Cardiac muscle cell (in vitro differentiated cells and primary cell): ENCODE measurements at regions not wholly inside any gene's neighbourhood (a gene's known extent, or its start where the extent isn't known, plus 50 kb on each side); places are given as distances from the start of the nearest gene placed in this dataset.

Source experiments
- DNase-seq, 2 donors: peaks; one replicate each; pipeline versions ENCODE4 v3.0.0 to v3.0.0-alpha.2; 2010 to 2017; ENCODE audit warnings: low read depth in 1 of 2, low spot score in 1 of 2
- H3K27ac ChIP-seq: fragments of 200-600 bp; sonication (generic); 2 replicates; pipeline ENCODE4 v1.5.1; 2016
- H3K27me3 ChIP-seq: fragments of 200-600 bp; sonication (generic); 2 replicates; pipeline ENCODE4 v1.6.0; 2016; ENCODE audit warnings: control low read depth
- H3K36me3 ChIP-seq: fragments of 200-600 bp; sonication (generic); 2 replicates; pipeline ENCODE4 v1.5.1; 2016; ENCODE audit warnings: control low read depth
- H3K4me1 ChIP-seq: fragments of 200-600 bp; sonication (generic); 2 replicates; pipeline ENCODE4 v1.8.1; 2017; ENCODE audit warnings: low read depth, mild to moderate bottlenecking, mixed run types
- H3K4me3 ChIP-seq: fragments of 200-600 bp; sonication (generic); 2 replicates; pipeline ENCODE4 v1.5.1; 2016; ENCODE audit warnings: mild to moderate bottlenecking
- H3K9me3 ChIP-seq: fragments of 200-600 bp; sonication (generic); 2 replicates; pipeline ENCODE4 v1.5.1; 2017; ENCODE audit warnings: low read depth, mild to moderate bottlenecking, control low read depth
- TF ChIP-seq, protein P1 (sequence below): IDR thresholded peaks from 2 replicates; pipeline ENCODE4 v1.5.1; 2012; ENCODE audit warnings: low read depth, mild to moderate bottlenecking, low read length

DNA sequence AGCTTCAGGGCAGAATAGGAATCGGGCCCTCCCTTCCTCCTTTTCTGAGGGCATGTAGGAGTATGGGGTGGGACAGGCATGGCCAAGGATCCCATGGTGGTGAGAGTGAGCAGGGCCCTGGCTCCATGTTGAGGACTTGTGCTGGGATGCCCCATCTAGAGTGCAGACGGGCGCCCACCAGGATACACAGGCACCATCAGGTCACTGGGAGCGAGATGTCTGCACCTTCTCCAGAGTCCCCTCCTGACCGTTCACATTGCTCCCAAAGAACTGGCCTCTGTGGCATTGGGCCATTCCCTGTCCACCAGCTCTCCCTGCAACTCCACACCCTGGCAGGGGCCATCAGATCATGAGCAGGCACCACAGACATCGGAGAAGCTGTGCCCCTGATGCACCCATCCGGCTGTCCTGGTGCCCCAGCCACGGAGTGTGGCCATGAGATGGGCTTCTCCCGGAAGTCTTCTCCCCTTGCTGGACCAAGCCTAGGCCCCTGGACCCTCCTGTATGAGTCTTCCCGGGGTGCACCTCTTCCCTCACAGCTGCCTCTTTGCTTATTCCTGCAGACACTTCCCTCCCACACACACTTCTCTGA lies 195.0 kb downstream of the IRX2 start:
- H3K27ac ChIP-seq: no peak overlapping the region
- no peak overlapping the region for H3K4me3 ChIP-seq
- no peaks in the 10 kb centered on the region for H3K4me1 ChIP-seq
- H3K36me3 ChIP-seq: no peaks in the 10 kb centered on the region
- TF ChIP-seq, protein P1, sequence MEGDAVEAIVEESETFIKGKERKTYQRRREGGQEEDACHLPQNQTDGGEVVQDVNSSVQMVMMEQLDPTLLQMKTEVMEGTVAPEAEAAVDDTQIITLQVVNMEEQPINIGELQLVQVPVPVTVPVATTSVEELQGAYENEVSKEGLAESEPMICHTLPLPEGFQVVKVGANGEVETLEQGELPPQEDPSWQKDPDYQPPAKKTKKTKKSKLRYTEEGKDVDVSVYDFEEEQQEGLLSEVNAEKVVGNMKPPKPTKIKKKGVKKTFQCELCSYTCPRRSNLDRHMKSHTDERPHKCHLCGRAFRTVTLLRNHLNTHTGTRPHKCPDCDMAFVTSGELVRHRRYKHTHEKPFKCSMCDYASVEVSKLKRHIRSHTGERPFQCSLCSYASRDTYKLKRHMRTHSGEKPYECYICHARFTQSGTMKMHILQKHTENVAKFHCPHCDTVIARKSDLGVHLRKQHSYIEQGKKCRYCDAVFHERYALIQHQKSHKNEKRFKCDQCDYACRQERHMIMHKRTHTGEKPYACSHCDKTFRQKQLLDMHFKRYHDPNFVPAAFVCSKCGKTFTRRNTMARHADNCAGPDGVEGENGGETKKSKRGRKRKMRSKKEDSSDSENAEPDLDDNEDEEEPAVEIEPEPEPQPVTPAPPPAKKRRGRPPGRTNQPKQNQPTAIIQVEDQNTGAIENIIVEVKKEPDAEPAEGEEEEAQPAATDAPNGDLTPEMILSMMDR: no peak
- H3K27me3 ChIP-seq: no peaks in the 10 kb centered on the region
- no peaks in the 10 kb centered on the region for H3K9me3 ChIP-seq
- DNase-seq: no peak

DNA sequence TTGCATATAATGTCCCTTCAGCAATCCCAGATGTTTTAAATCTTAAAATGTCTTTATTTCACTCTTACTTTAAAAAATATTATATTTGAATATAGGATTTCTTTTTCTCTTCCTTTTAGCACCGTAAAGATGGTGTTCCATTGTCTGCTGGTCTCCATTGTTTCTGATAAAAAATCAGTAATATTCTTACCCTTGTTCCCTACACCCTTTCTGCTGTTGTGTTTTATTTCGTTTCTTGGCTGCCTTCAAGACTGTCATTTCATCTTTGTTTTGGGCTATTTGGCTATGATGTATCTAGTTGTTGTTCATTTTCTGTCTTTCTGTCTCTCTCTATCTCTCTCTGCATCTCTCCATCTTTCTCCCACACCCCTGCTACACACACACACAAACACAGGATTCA lies 197.9 kb downstream of the IRX2 start:
- DNase-seq: no peak
- Histone ChIP-seq H3K27me3 (no peaks in the 10 kb centered on the region), H3K27ac (no peak overlapping the region), H3K4me3 (no peak overlapping the region), H3K36me3 (no peaks in the 10 kb centered on the region), H3K4me1 (no peaks in the 10 kb centered on the region), H3K9me3 (no peaks in the 10 kb centered on the region)
- TF ChIP-seq, protein P1: no peak

DNA sequence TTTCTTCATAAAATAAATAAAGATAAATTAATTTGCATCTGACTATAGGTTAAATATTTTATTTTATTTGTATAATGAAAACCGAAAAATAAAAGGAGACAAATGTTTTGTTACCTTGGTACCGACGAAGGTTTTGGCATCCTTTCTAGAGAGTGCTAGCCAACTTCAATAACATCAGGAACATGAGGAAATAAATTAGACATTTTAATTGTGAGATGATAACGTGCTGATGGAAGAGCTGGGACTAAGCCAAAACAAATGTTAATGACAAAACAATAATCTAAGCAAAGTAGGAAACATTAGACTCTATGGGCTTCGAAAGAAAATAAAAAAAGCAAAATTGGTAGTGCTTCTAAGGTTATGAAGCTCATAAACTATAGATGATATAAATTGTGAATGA lies 201.0 kb downstream of the IRX2 start:
- Histone ChIP-seq H3K27ac (no peak overlapping the region), H3K4me1 (no peaks in the 10 kb centered on the region), H3K27me3 (no peaks in the 10 kb centered on the region), H3K36me3 (no peaks in the 10 kb centered on the region), H3K4me3 (no peak overlapping the region), H3K9me3 (no peaks in the 10 kb centered on the region)
- TF ChIP-seq, protein P1: no peak
- DNase-seq: no peak

DNA sequence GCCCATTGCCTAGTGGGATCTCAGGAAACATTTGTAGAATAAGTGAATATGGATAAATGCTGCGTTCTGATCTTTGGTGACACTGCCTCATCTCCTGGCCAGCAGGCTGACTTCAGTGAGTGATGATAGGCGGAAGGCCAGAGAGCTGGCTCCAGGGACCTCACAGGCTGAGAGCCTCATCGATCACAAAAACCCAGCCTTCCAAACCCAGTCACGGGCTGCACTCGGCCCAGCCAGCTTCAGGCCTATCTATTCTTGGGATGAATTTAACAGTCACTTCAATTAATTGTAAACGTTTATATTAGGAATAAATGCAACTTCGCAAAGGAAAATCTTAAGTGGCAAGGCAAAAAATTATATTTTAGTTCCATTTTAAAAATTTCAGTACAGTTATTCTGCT lies 201.6 kb downstream of the IRX2 start:
- H3K27ac ChIP-seq: no peak overlapping the region
- no peak overlapping the region for H3K4me3 ChIP-seq
- H3K9me3 ChIP-seq: no peaks in the 10 kb centered on the region
- no peaks in the 10 kb centered on the region for H3K27me3 ChIP-seq
- no peaks in the 10 kb centered on the region for H3K4me1 ChIP-seq
- DNase-seq: no peak
- TF ChIP-seq, protein P1: no peak
- H3K36me3 ChIP-seq: no peaks in the 10 kb centered on the region

DNA sequence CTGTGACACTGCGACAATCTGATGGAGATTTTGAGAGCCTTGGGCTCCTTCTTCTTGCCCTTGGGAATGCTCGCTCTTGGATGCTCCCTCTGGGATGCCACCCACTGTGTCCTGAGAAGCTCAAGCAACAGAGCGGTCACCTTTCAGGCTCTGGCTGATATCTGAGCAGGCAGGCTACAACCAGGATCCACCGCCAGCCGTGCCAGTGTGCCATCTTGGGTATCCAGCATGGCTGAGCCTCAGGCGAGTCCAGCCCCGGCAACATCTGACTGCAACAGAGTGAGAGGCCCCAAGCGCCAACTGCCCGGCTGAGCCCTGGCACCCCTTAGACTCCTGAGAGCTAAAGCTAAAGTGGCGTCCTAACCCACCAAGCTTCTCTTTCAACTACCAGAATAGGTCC lies 202.1 kb downstream of the IRX2 start:
- DNase-seq: no peak
- no peaks in the 10 kb centered on the region for H3K9me3 ChIP-seq
- TF ChIP-seq, protein P1: no peak
- H3K4me1 ChIP-seq: no peaks in the 10 kb centered on the region
- H3K27me3 ChIP-seq: no peaks in the 10 kb centered on the region
- H3K36me3 ChIP-seq: no peaks in the 10 kb centered on the region
- H3K27ac ChIP-seq: no peak overlapping the region
- H3K4me3 ChIP-seq: no peak overlapping the region

DNA sequence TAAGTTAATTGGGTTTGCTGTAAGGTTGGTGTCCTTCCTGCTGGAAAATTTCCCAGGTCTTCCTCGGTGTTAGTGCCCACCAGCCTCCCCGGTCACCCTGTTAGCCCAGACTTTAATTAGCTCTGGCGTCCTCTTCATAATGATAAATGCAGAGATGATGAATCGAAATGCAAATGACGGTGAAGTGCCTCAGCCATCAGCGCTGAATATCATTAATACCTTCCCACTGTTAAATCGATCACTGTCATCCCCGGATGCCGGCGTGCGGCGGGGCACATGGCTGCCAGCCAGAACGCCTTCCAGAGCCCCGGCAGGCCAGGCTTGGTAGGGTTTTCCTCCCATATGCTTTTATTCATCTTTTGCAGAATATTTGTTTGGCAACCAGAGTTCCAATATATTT lies 204.5 kb downstream of the IRX2 start:
- TF ChIP-seq, protein P1: no peak
- H3K36me3 ChIP-seq: no peaks in the 10 kb centered on the region
- H3K4me3 ChIP-seq: no peak overlapping the region
- no peaks in the 10 kb centered on the region for H3K9me3 ChIP-seq
- H3K4me1 ChIP-seq: no peaks in the 10 kb centered on the region
- DNase-seq: no peak
- no peaks in the 10 kb centered on the region for H3K27me3 ChIP-seq
- no peak overlapping the region for H3K27ac ChIP-seq
